Stomach (tissue), 8 donors: ENCODE measurements at regions not wholly inside any gene's neighbourhood (a gene's known extent, or its start where the extent isn't known, plus 50 kb on each side); places are given as distances from the start of the nearest gene placed in this dataset.
"Not testable (repeated sequence)": the region's sequence is repeated elsewhere in the genome, so short reads cannot be mapped to it uniquely, and the experiment has no call there.

ENCODE experiments used
- DNase-seq, 2 donors: peaks; one replicate each; pipeline versions ENCODE4 v3.0.0 to v3.0.0-alpha.2; 2013 to 2019
- H3K27ac ChIP-seq, 5 donors: fragments of 200-600 bp in 4 of 5; sonication (generic) in 4 of 5; one replicate each; pipeline ENCODE4 v1.5.1; 2013 to 2019; ENCODE audit warnings: mild to moderate bottlenecking in 1 of 5, moderate library complexity in 1 of 5
- H3K27me3 ChIP-seq, 3 donors: fragments of 200-600 bp; sonication (generic); one replicate each; pipeline ENCODE4 v1.5.1; 2017 to 2019; ENCODE audit warnings: mixed run types in 1 of 3
- H3K36me3 ChIP-seq, 4 donors: fragments of 200-600 bp; sonication (generic); 1 replicate in 3 of 4; 2 replicates in 1 of 4; pipeline ENCODE4 v1.5.1; 2016 to 2019
- H3K4me1 ChIP-seq, 4 donors: fragments of 200-600 bp; sonication (generic); one replicate each; pipeline ENCODE4 v1.5.1; 2016 to 2019
- H3K4me3 ChIP-seq, 4 donors: fragments of 200-600 bp; sonication (generic) in 3 of 4; one replicate each; pipeline ENCODE4 v1.5.1; 2016 to 2019; ENCODE audit warnings: mild to moderate bottlenecking in 1 of 4
- H3K9me3 ChIP-seq, 4 donors: fragments of 200-600 bp; sonication (generic); one replicate each; pipeline ENCODE4 v1.5.1; 2016 to 2019
- CTCF ChIP-seq, 7 experiments: fragments of 450-650 bp in 4 of 7; fragments of 200-600 bp in 3 of 7; sonication (generic) in 3 of 7; IDR thresholded peaks; one replicate each; pipeline ENCODE4 v1.5.1; 2016 to 2019; ENCODE audit warnings: antibody characterized with exemption in 7 of 7, control low read depth in 2 of 7, mild to moderate bottlenecking in 1 of 7
- EP300 ChIP-seq: sonication (generic); formaldehyde crosslinking; IDR thresholded peaks from one replicate; pipeline ENCODE4 v1.6.1; 2017; ENCODE audit warnings: antibody characterized with exemption
- POLR2A ChIP-seq, 4 donors: fragments of 450-650 bp; IDR thresholded peaks; one replicate each; pipeline ENCODE4 v1.6.1; 2016; ENCODE audit warnings: antibody characterized with exemption in 4 of 4, control low read depth in 2 of 4, mild to moderate bottlenecking in 1 of 4, moderate library complexity in 1 of 4
- POLR2AphosphoS5 ChIP-seq, 3 donors: sonication (generic); formaldehyde crosslinking; IDR thresholded peaks; one replicate each; pipeline ENCODE4 v1.6.1; 2016; ENCODE audit warnings: antibody characterized with exemption in 3 of 3
- WGBS, 5 donors: extraction: QIAGEN DNeasy Blood & Tissue Kit in 3 of 5; methylation state at CpG; one replicate each; pipeline versions ENCODE4 v1.1.5 to v1.1.7; 2013 to 2018; 5-methylcytosine and 5-hydroxymethylcytosine counted together
- intact Hi-C: fragments of 100-400 bp; cut with DNase I; formaldehyde crosslinking; loops from one replicate; pipeline ENCODE4 v1.15.1; 2023; ENCODE audit warnings: low total_unique reads
- donor health status: healthy with polysubstance abuse.
- donor health status: Bipolar disorder and iron deficiency.
- donor health status: healthy.

- intact Hi-C loops, result no loop called here
- Histone ChIP-seq H3K4me3 (no peak overlapping the region), H3K27ac (no peak overlapping the region), H3K36me3 (no peaks in the 10 kb centered on the region), H3K4me1 (peaks cover 0 to 10% (median 4%) of the 10 kb centered on the region in 4 donors), H3K9me3 (peaks cover 0 to 6% (median 2%) of the 10 kb centered on the region in 4 donors), H3K27me3 (no peaks in the 10 kb centered on the region)
- 58 to 76% (median 66%) methylated on average over 1 of the region's 1 CpG for WGBS, 5 donors
- no peak for TF ChIP-seq CTCF (IDR thresholded peaks at IDR 0.05)
- no peak for TF ChIP-seq POLR2A (IDR thresholded peaks at IDR 0.05)
- no peak for TF ChIP-seq POLR2AphosphoS5 (IDR thresholded peaks at IDR 0.05)
- TF ChIP-seq EP300, result no peak
- DNase-seq, result no peak
Measured at GRCh38 chr5:17336054-17336453, 118.6 kb downstream of the BASP1 start.

- H3K9me3 ChIP-seq, H3K36me3 ChIP-seq, intact Hi-C loops, H3K27me3 ChIP-seq, DNase-seq, H3K4me3 ChIP-seq, H3K27ac ChIP-seq: not testable (repeated sequence)
- peaks cover 0 to 14% (median 6%) of the 10 kb centered on the region in 4 donors for H3K4me1 ChIP-seq
- WGBS, 5 donors, result 72 to 81% (median 73%) methylated on average over 3 of the region's 3 CpGs
Measured at GRCh38 chr5:17336723-17337122, 119.3 kb downstream of the BASP1 start.

GRCh38 chr5:17339841-17340240 lies 122.4 kb downstream of the BASP1 start:
- Histone ChIP-seq H3K27me3 (no peaks in the 10 kb centered on the region), H3K36me3 (no peaks in the 10 kb centered on the region), H3K4me1 (peaks cover 0 to 15% (median 10%) of the 10 kb centered on the region in 4 donors), H3K4me3 (no peak overlapping the region), H3K27ac (no peak overlapping the region), H3K9me3 (peaks cover 0 to 6% (median 2%) of the 10 kb centered on the region in 4 donors)
- intact Hi-C loops, result no loop called here
- 64 to 82% (median 78%) methylated on average over 1 of the region's 1 CpG for WGBS, 5 donors
- TF ChIP-seq EP300 (no peak), POLR2AphosphoS5 (IDR thresholded peaks at IDR 0.05) (no peak), POLR2A (IDR thresholded peaks at IDR 0.05) (no peak), CTCF (IDR thresholded peaks at IDR 0.05) (no peak)
- DNase-seq, result no peak

- TF ChIP-seq EP300 (no peak), POLR2A (IDR thresholded peaks at IDR 0.05) (no peak), CTCF (IDR thresholded peaks at IDR 0.05) (no peak), POLR2AphosphoS5 (IDR thresholded peaks at IDR 0.05) (no peak)
- Histone ChIP-seq H3K4me3 (no peak overlapping the region), H3K4me1 (peaks cover 0 to 15% (median 10%) of the 10 kb centered on the region in 4 donors), H3K9me3 (peaks cover 0 to 6% (median 2%) of the 10 kb centered on the region in 4 donors), H3K27ac (no peak overlapping the region), H3K27me3 (no peaks in the 10 kb centered on the region), H3K36me3 (no peaks in the 10 kb centered on the region)
- no peak for DNase-seq
- intact Hi-C loops, result no loop called here
- 17 to 37% (median 25%) methylated on average over 2 of the region's 2 CpGs for WGBS, 5 donors
Measured at GRCh38 chr5:17340379-17340778, 122.9 kb downstream of the BASP1 start.

GRCh38 chr5:17340819-17341218 lies 123.4 kb downstream of the BASP1 start:
- Histone ChIP-seq H3K9me3 (peaks cover 0 to 6% (median 2%) of the 10 kb centered on the region in 4 donors), H3K27ac (no peak overlapping the region), H3K4me1 (peaks cover 0 to 15% (median 10%) of the 10 kb centered on the region in 4 donors), H3K4me3 (no peak overlapping the region), H3K36me3 (no peaks in the 10 kb centered on the region), H3K27me3 (no peaks in the 10 kb centered on the region)
- intact Hi-C loops, result no loop called here
- DNase-seq, result peak in 1 of 2 donors; percentile 26
- TF ChIP-seq POLR2AphosphoS5 (IDR thresholded peaks at IDR 0.05), result no peak
- no peak for TF ChIP-seq CTCF (IDR thresholded peaks at IDR 0.05)
- 15 to 29% (median 15%) methylated on average over 1 of the region's 1 CpG for WGBS, 5 donors
